AML-193 (cell line): ENCODE measurements at regions not wholly inside any gene's neighbourhood (a gene's known extent, or its start where the extent isn't known, plus 50 kb on each side); places are given as distances from the start of the nearest gene placed in this dataset.
"Not testable (repeated sequence)": the region's sequence is repeated elsewhere in the genome, so short reads cannot be mapped to it uniquely, and the experiment has no call there.

Experiments used
- DNase-seq, 2 experiments: peaks; one replicate each; lab custom pipeline; 2025; lab: John Stamatoyannopoulos, UW

DNA sequence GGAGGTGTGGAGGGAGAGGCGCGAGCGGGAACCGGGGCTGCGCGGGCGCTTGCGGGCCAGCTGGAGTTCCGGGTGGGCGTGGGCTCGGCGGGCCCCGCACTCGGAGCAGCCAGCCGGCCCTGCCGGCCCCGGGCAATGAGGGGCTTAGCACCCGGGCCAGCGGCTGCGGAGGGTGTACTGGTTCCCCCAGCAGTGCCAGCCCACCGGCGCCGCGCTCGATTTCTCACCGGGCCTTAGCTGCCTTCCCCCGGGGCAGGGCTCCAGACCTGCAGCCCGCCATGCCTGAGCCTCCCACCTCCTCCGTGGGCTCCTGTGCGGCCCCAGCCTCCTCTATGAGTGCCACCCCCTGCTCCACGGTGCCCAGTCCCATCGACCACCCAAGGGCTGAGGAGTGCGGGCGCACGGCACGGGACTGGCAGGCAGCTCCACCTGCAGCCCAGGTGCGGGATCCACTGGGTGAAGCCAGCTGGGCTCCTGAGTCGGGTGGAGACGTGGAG lies 141.4 kb downstream of the SPRY1 start:
- not testable (repeated sequence) for DNase-seq

GRCh38 chr4:123545667-123546572 lies 149.3 kb downstream of the SPRY1 start:
- DNase-seq: no peak

DNA sequence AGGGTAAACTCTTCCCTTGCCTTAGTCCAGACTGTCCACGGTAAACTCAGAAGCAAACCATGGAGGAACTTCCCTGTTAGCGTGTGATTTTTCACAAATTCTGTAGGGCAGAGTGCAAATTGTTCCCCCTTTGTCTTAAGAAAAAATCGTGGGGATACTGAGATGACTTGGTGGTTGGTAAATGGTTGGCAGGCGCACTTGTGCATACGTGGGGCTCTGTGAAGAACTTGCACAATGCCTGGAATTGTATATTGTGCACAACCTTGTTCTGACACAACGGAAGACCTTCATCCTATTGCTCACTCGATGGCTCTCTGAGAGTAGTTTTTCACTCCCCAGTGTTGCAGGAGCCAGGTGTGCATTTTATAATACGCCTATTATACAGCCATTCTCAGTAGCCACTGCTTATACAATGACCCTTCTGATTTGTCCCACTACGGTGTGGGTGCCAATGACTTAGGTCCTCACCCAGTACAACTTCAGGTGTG lies 150.0 kb downstream of the SPRY1 start:
- no peak for DNase-seq

GRCh38 chr4:123547216-123548165 lies 150.9 kb downstream of the SPRY1 start:
- no peak for DNase-seq

DNA sequence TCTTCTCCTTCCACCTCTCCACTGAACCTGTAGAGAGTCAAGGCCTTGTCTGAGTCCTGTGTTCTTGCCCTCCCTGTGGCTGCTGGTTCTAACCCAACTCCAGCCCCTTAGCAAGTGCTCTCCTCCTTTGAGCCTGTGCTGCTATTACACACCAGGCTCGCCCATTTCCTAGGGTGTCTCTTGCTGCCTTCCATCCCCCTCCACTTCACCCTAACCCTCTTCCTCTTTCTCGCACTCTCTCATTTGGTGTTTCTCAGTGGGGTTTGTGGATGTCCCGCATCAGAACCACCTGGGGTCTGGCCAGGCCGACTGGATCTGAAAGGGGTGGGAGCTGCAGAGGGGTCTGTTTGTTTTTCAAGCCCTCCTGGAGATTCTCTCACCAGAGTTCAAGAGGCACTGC lies 156.7 kb downstream of the SPRY1 start:
- peak in 1 of 2 experiments; percentile 25 for DNase-seq

DNA sequence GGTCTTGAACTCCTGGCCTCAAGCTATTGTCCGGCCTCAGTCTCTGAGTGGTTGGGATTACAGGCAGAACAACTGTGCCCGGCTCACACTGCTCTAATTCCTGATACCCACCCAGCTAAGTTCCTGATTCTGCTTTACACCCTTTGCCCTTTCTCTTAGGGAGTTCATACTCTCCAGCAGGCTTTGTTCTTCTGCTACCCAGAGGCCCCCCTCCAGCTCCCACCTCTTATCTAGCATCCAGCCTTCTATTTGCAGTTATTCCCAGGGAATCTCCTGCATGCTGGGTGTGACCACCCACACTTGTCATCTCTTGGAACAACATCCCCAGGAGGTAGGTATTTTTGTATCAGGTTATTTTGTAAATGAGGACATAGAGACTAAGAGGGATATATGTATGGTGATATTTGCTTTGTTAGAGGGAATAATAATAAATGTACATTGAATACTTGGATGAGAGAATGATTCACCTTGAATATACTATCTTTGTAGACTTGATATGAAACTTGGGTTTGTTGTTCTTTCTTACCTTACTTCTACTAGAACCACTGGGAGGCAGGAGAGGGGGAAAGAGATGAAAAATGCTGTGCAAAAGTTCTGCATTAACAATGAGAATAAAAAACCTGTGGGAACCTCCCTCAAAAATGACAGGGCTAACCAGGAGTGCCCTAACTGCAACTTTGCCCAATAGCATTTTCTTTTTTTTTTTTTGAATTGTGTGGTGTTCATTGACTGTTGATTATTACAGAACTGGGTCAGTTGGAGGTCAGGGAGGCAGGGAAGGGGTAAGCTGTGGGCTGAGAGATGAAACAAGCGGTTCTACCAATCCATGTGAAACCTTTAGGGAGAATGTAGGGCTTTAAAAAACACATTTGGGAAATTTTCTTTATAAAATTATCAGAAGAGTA lies 157.4 kb downstream of the SPRY1 start:
- DNase-seq: no peak

DNA sequence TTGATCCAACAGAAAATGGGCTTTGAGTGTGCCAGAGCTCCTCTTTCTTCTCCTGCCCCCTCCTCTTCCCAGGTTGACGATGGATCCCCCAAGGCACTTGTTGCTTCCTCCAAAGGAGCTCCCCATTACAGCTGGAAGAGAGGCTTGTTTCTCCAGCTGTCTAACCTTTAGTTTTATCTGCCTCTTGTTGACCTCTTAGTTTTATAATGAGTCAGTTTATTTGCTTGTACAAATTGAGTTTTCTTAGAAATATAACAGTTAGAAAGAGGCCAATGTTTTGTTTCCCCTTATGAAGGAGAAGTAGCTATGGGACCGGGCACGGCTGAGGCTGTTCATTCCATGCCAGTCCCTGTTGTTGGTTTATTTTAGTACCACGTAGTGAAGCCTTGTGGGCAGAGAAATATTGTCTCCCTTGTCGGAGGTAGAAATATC lies 158.2 kb downstream of the SPRY1 start:
- no peak for DNase-seq

- DNase-seq: peak; percentile 12 to 47
These were observed 158.7 kb downstream of the SPRY1 start for GRCh38 chr4:123555233-123555806.

- no peak for DNase-seq
These were observed 159.2 kb downstream of the SPRY1 start for GRCh38 chr4:123555807-123556273.

DNA sequence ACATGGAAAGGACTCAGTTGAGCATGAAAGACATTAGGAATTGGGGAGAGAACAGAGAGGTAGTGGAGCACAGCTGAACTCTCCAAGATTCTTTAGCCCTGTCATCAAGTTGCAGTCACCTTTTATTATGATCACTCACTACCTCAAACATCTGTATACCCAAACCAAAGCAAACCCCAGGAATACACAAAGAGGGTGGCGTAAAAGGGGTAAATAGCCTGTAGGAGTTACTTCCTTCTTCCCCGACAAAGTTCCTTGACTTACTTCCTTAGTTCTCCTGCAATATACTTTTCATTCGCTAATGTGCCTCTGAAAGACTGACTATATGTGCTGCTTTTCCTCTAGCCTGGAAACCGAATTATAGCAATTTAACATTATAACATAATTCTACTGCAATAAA lies 159.9 kb downstream of the SPRY1 start:
- no peak for DNase-seq

- DNase-seq: no peak
These were observed 161.4 kb downstream of the SPRY1 start for GRCh38 chr4:123557857-123558536.

DNA sequence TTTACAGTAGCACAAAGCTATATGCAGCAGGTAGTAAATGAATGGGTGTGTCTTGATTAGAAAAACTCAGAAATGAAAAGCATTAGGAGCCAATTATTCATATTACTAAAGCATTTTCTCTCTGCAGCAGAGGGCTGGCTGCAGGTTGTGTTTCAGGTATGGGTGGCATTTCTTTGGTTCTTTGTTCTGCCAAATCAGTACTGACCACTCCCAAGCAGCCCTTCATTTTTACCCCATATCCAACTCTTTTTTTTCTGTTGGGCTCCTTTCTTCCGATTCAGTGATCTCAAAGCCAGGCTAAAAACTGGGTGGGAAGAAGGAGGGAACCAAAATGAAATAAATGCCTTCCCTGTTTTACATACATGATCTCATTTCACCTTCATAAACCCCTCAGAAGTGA lies 162.3 kb downstream of the SPRY1 start:
- no peak for DNase-seq

DNA sequence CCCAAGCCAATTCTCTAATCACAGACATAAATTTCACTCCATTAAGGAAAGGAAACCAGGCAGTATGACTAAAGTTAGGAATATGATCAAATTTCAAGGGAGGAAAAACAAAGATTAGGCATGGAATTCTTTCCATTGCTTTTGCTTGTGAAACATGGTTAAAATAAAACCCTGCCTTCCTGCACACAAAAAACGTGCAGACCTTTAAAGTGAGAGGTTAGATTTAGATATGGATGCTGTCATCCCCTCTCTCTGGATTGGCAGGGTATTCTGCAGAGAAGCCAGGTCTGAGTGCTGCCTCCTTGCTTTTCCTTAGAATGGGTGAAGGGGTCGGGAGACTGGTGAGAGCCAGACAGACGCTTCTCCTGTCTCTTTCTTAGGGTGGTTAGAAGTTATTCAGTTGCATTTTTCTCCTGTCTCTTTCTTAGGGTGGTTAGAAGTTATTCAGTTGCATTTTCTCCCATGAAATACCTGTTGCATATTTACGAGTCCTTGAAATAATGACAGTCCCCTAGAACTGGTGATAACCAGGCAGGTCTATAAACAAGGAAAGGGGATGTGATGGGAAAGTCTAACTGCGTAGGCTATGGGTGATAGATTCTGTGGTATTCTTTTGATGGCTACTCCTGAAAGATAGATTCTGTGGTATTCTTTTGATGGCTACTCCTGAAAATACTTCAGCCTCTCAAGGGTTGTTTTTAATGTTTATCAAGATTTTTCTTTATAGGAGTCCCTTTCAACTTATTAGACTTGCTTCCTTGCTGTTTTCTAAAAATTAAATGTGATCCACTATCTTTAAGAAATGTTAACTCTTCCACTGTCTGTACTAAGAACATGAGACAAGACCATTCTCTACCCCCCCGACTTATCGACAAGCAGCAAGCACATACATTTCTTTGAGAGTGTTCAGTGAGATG lies 163.6 kb downstream of the SPRY1 start:
- no peak for DNase-seq

- no peak for DNase-seq
These were observed 164.9 kb downstream of the SPRY1 start for GRCh38 chr4:123561525-123561924.

- no peak for DNase-seq
These were observed 166.6 kb downstream of the SPRY1 start for GRCh38 chr4:123562994-123563750.

GRCh38 chr4:123564758-123565346 lies 168.3 kb downstream of the SPRY1 start:
- DNase-seq: peak; percentile 92 to 94

- DNase-seq: no peak
These were observed 172.3 kb downstream of the SPRY1 start for GRCh38 chr4:123568936-123569335.

DNA sequence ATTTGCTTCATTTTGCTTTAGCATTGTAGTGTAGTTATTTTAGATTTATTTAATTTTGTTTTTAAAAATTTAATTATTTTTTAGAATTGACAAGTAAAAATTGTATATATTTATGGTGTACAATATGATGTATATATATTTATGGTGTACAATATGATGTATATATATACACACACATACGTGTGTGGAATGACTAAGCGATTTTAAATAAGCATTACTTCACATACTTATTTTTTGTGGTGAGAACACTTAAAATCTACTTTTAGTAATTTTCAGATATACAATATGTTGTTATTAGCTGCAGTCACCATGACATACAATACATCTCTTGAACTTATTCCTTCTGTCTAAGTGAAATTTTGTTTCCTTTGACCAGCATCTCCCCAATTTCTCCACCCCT lies 172.9 kb downstream of the SPRY1 start:
- DNase-seq: no peak
